Keratinocyte (primary cell): ENCODE measurements at regions not wholly inside any gene's neighbourhood (a gene's known extent, or its start where the extent isn't known, plus 50 kb on each side); places are given as distances from the start of the nearest gene placed in this dataset.

Source experiments
- DNase-seq: peaks from one replicate; pipeline ENCODE4 v3.0.0-alpha.2; 2011; ENCODE audit warnings: low read depth, missing footprints, low spot score
- FAIRE-seq: peaks from 2 replicates; lab custom pipeline; 2011; peaks lifted over from hg19 to GRCh38; lab: Jason Lieb, UNC
- H2AFZ ChIP-seq: 2 replicates; pipeline ENCODE4 v1.6.0; 2012; ENCODE audit warnings: low read length, control low read depth, inconsistent platforms; ENCODE audit not compliant: control insufficient read depth
- H3K27ac ChIP-seq: 2 replicates; pipeline ENCODE4 v1.5.1; 2011; ENCODE audit warnings: low read length; ENCODE audit not compliant: control insufficient read depth, insufficient read depth
- H3K27me3 ChIP-seq: 3 replicates; pipeline ENCODE4 v1.6.0; 2011; ENCODE audit warnings: low read length; ENCODE audit not compliant: control insufficient read depth, insufficient read depth; ENCODE audit errors: extremely low read depth
- H3K36me3 ChIP-seq, 2 experiments: 2 replicates in 1 of 2; 3 replicates in 1 of 2; pipeline ENCODE4 v1.5.1; 2011; ENCODE audit warnings: low read length in 2 of 2, mild to moderate bottlenecking in 1 of 2; ENCODE audit not compliant: control insufficient read depth in 2 of 2, insufficient read depth in 2 of 2; ENCODE audit errors: extremely low read depth in 1 of 2
- H3K4me1 ChIP-seq: 3 replicates; pipeline ENCODE4 v1.5.1; 2011; ENCODE audit warnings: low read length; ENCODE audit not compliant: control insufficient read depth, insufficient read depth; ENCODE audit errors: extremely low read depth
- H3K4me2 ChIP-seq: 3 replicates; pipeline ENCODE4 v1.6.0; 2011; ENCODE audit warnings: low read depth, low read length; ENCODE audit not compliant: control insufficient read depth, insufficient read depth; ENCODE audit errors: extremely low read depth
- H3K4me3 ChIP-seq, 3 experiments: fragments of 200-600 bp in 1 of 3; sonication (generic) in 1 of 3; 2 replicates in 2 of 3; 3 replicates in 1 of 3; pipeline ENCODE4 v1.5.1; 2011 to 2016; ENCODE audit warnings: low read length in 3 of 3, mild to moderate bottlenecking in 3 of 3, control low read depth in 2 of 3, inconsistent platforms in 1 of 3, low read depth in 1 of 3, mixed read lengths in 1 of 3, mixed run types in 1 of 3, moderate library complexity in 1 of 3; ENCODE audit not compliant: control insufficient read depth in 2 of 3, insufficient read depth in 2 of 3; ENCODE audit errors: extremely low read depth in 1 of 3
- H3K79me2 ChIP-seq: 2 replicates; pipeline ENCODE4 v1.6.0; 2012; ENCODE audit warnings: low read length; ENCODE audit not compliant: control insufficient read depth, insufficient read depth
- H3K9ac ChIP-seq: 3 replicates; pipeline ENCODE4 v1.6.0; 2011; ENCODE audit warnings: low read length; ENCODE audit not compliant: control insufficient read depth, insufficient read depth; ENCODE audit errors: extremely low read depth
- H3K9me1 ChIP-seq: 3 replicates; pipeline ENCODE4 v1.6.0; 2011; ENCODE audit warnings: low read length; ENCODE audit not compliant: control insufficient read depth, insufficient read depth; ENCODE audit errors: extremely low read depth
- H3K9me3 ChIP-seq: 2 replicates; pipeline ENCODE4 v1.5.1; 2012; ENCODE audit warnings: low read depth, low read length; ENCODE audit not compliant: control insufficient read depth
- H4K20me1 ChIP-seq: 3 replicates; pipeline ENCODE4 v1.6.0; 2011; ENCODE audit warnings: low read length; ENCODE audit not compliant: control insufficient read depth, insufficient read depth; ENCODE audit errors: extremely low read depth
- CTCF ChIP-seq, 3 experiments: IDR thresholded peaks in 1 of 3; conservative IDR thresholded peaks in 1 of 3; optimal IDR thresholded peaks in 1 of 3; 2 replicates in 2 of 3; 3 replicates in 1 of 3; pipeline versions ENCODE3 to v1.5.1; 2011; ENCODE audit warnings: low read length in 3 of 3, mild to moderate bottlenecking in 3 of 3, moderate library complexity in 2 of 3, control low read depth in 1 of 3, inconsistent platforms in 1 of 3; ENCODE audit not compliant: insufficient read depth in 2 of 3; ENCODE audit errors: extremely low read depth in 1 of 3
- EZH2 ChIP-seq: IDR thresholded peaks from one replicate; pipeline ENCODE4 v1.6.1; 2012; ENCODE audit warnings: inconsistent platforms, mild to moderate bottlenecking, low read length, moderate library complexity
- dilution Hi-C: fragments of 300-500 bp; cut with MboI; formaldehyde crosslinking; loops from one replicate; pipeline ENCODE4 v1.7.0; 2020; ENCODE audit warnings: low sequenced_read_pairs; ENCODE audit not compliant: extremely low pct_ligation_motif_present

GRCh38 chr16:29126616-29127015 is 141.8 kb downstream of the LAT start:
- Histone ChIP-seq H3K4me1 (no peaks in the 10 kb centered on the region), H3K9me1 (no peaks in the 10 kb centered on the region), H3K9ac (no peak overlapping the region), H3K9me3 (no peaks in the 10 kb centered on the region), H3K27ac (no peak overlapping the region), H2AFZ (no peak overlapping the region), H3K36me3 (no peaks in the 10 kb centered on the region), H3K4me2 (no peak overlapping the region), H3K4me3 (no peak overlapping the region), H3K79me2 (no peaks in the 10 kb centered on the region), H3K27me3 (peaks cover 32% of the 10 kb centered on the region), H4K20me1 (no peaks in the 10 kb centered on the region)
- TF ChIP-seq EZH2 (no peak), CTCF (optimal IDR thresholded peaks at IDR 0.05 in 1 of 3, IDR thresholded peaks at IDR 0.05 in 1 of 3, conservative IDR thresholded peaks at IDR 0.05 in 1 of 3; ENCODE audit: extremely low read depth in 1 of 3, insufficient read depth in 2 of 3, low read length in 3 of 3) (no peak)
- DNase-seq (no peak), FAIRE-seq (no peak)
- dilution Hi-C loops: no loop called here

GRCh38 chr16:29126057-29126494 is 141.2 kb downstream of the LAT start:
- Histone ChIP-seq H3K36me3 (no peaks in the 10 kb centered on the region), H3K27me3 (peaks cover 30% of the 10 kb centered on the region), H3K9me3 (no peaks in the 10 kb centered on the region), H4K20me1 (no peaks in the 10 kb centered on the region), H3K27ac (no peak overlapping the region), H3K4me1 (no peaks in the 10 kb centered on the region), H3K9ac (no peak overlapping the region), H3K4me2 (no peak overlapping the region), H3K79me2 (no peaks in the 10 kb centered on the region), H3K4me3 (no peak overlapping the region), H2AFZ (no peak overlapping the region), H3K9me1 (no peaks in the 10 kb centered on the region)
- dilution Hi-C loops: no loop called here
- no peak for FAIRE-seq
- TF ChIP-seq CTCF (optimal IDR thresholded peaks at IDR 0.05 in 1 of 3, IDR thresholded peaks at IDR 0.05 in 1 of 3, conservative IDR thresholded peaks at IDR 0.05 in 1 of 3; ENCODE audit: extremely low read depth in 1 of 3, insufficient read depth in 2 of 3, low read length in 3 of 3) (no peak), EZH2 (no peak)
- DNase-seq: no peak
